NCI-H524 treated with DMSO at 0.1 percent for 48 hours (cell line): ENCODE measurements at regions not wholly inside any gene's neighbourhood (a gene's known extent, or its start where the extent isn't known, plus 50 kb on each side); places are given as distances from the start of the nearest gene placed in this dataset.
"Not testable (repeated sequence)": the region's sequence is repeated elsewhere in the genome, so short reads cannot be mapped to it uniquely, and the experiment has no call there.

Experiments
- DNase-seq: peaks from one replicate; lab custom pipeline; 2025; lab: John Stamatoyannopoulos, UW

- no peak for DNase-seq
These were observed 176.4 kb downstream of the ACTR3 start for GRCh38 chr2:114066186-114066747.

GRCh38 chr2:114068438-114068837 is 178.5 kb downstream of the ACTR3 start:
- DNase-seq: no peak

- no peak for DNase-seq
These were observed 187.1 kb downstream of the ACTR3 start for GRCh38 chr2:114076961-114077360.

- DNase-seq: no peak
These were observed 189.6 kb downstream of the ACTR3 start for GRCh38 chr2:114079366-114080004.

GRCh38 chr2:114082731-114083433 is 193.0 kb downstream of the ACTR3 start:
- no peak for DNase-seq

- DNase-seq: no peak
These were observed 194.0 kb downstream of the ACTR3 start for GRCh38 chr2:114083717-114084387.

GRCh38 chr2:114085238-114085637 is 195.3 kb downstream of the ACTR3 start:
- DNase-seq: no peak

- no peak for DNase-seq
These were observed 196.1 kb downstream of the ACTR3 start for GRCh38 chr2:114085992-114086391.

- DNase-seq: no peak
These were observed 199.9 kb downstream of the ACTR3 start for GRCh38 chr2:114089636-114090319.

GRCh38 chr2:114091010-114091409 is 201.1 kb downstream of the ACTR3 start:
- no peak for DNase-seq

- no peak for DNase-seq
These were observed 218.4 kb downstream of the ACTR3 start for GRCh38 chr2:114108249-114108648.

- no peak for DNase-seq
These were observed 219.0 kb downstream of the ACTR3 start for GRCh38 chr2:114108824-114109416.

GRCh38 chr2:114111329-114111728 is 221.4 kb downstream of the ACTR3 start:
- DNase-seq: no peak

- DNase-seq: no peak
These were observed 223.6 kb downstream of the ACTR3 start for GRCh38 chr2:114113518-114113917.

GRCh38 chr2:114118088-114118487 is 228.2 kb downstream of the ACTR3 start:
- no peak for DNase-seq

GRCh38 chr2:114119862-114120261 is 230.0 kb downstream of the ACTR3 start:
- no peak for DNase-seq

GRCh38 chr2:114122930-114123329 is 233.0 kb downstream of the ACTR3 start:
- DNase-seq: no peak

GRCh38 chr2:114123925-114124324 is 234.0 kb downstream of the ACTR3 start:
- no peak for DNase-seq

- no peak for DNase-seq
These were observed 237.5 kb downstream of the ACTR3 start for GRCh38 chr2:114127372-114127771.

- DNase-seq: no peak
These were observed 238.4 kb downstream of the ACTR3 start for GRCh38 chr2:114128263-114128662.

GRCh38 chr2:114128725-114129124 is 238.8 kb downstream of the ACTR3 start:
- no peak for DNase-seq

GRCh38 chr2:114132050-114132449 is 242.2 kb downstream of the ACTR3 start:
- DNase-seq: not testable (repeated sequence)
